HG03175 (cell line): ENCODE measurements at regions not wholly inside any gene's neighbourhood (a gene's known extent, or its start where the extent isn't known, plus 50 kb on each side); places are given as distances from the start of the nearest gene placed in this dataset.
"Not testable (repeated sequence)": the region's sequence is repeated elsewhere in the genome, so short reads cannot be mapped to it uniquely, and the experiment has no call there.

Experiments
- ATAC-seq: cut with Tn5 transposase; IDR thresholded peaks from one replicate; pipeline ENCODE4 v1.9.1; 2021; ENCODE audit warnings: mild to moderate bottlenecking, moderate library complexity; ENCODE audit not compliant: unreplicated experiment

DNA sequence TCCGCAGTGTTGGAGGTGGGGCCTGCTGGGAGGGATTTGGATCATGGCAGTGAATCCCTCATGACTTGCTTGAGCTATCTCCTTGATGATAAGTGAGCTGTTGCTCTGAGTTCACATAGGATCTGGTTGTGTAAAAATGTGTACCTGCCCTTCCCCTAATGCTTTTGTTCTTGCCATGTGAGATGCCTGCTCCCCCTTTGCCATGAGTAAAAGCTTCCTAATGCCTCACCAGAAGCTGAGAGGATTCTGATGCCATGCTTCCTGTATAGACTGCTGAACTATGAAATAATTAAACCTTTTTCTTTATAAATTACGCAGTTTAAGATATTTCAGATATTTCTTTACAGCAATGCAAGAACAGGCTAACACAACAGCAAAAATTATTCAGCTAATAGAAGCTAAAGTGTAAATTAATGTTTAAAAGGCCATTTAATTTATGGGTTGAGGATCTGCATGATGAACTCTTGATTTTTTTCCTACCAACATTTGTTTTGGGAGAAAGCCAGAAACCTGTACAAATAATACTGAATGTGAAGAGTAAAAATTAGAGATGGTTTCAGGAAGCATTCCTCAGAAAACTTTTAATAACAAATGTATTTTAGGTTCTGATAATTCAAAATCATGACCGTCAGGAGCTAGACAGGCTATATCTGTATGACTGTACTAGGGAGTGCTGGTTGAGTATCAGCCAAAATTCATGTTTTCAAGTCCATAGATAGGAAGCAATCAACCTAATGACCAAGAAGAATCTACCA, 177.5 kb upstream of the GRIA4 start:
- no peak for ATAC-seq

DNA sequence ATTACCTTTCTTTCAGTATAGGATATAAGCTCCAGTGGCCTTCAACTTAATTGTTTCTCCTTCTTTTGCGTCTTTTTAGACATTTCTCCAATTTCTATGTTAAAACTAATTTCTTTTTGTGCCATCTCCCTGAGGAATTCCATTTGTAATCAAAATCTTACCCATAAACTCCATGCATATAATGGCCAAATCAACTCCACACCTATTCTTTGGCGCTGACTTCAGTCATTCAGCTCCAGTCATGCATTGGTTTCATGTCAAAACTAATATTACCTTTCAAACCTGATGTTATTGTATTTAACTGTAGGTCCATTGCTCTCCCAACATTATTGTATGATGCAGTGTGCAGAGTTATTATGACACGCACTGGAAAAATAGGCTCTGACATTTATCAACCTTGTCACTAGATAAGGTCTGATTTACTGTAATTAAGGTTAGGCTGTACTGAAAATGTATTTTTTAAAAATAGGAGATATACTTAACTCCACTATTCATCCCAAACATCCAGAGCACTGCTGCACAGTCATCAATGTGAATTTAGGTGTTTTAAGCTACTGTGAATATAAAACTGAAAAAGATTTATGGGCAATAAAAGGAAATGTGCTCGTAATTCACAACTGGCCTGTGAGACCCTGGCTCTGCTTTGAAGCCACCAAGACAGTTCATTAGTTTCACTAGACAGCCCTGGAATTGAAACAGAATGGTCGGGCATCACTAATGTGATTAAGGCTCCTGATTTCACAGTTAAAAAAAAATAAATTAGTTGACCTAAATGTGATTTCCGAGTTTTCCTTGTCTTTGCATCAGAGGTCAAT, 180.6 kb upstream of the GRIA4 start:
- ATAC-seq = no peak

DNA sequence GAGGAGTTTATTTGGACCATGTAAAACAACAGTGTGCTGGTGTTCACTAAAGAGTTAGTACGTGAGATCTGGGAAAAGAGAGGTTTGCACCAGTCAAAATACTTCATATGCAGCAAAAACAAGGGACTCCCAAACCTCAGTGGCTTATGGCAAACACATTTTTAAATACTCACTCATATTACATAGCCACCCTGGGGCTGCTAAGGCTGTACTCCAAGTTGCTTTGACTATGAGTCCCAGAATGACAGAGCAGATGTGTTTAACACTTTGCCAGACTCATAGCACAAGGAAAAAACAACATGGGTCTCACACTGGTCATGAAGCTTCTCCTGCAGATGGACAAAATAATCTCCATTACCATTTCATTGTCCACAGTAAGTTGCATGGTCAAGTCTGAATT, 202.8 kb upstream of the GRIA4 start:
- no peak for ATAC-seq

DNA sequence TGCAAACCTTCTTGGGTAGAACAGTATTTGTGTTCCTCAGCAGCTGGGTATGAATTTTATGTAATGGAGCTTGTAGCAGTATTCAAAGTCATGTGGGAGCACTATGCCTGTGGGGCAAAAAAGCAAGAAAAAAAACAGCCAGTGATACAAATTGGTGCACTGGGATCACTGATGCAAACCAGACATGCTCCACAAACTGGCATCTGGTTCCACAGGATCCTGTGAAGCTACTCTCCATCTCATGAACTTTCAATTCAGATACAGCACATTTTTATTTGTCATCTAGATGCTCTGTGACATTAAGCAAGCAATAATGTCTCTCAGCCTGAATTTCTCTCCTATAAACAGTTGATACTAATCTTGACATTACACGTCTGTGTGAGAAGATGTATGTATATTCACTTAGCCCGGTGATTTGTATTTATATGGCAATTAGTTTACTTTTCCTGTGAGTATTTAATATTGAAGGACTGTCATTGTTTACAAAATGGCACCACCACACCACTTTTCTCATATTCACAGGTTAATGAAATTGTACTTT, 208.5 kb upstream of the GRIA4 start:
- no peak for ATAC-seq

DNA sequence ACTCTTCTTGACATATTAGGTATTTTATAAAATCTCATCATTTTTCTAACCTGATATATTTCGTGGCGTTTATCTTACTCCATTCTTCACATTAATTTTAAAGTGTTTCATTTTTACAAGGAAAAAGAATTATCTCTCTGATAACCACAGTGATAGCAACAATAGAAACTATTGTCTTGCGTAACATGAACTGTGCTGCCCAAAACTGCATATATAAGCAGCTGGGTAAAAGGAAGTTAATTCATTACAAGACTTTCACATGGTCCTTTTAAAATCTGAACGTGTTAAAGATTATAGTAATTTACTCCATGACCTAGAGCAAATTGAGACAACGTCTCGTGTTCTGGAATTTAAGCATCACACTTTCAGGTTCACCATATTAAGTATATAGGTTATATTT, 210.4 kb upstream of the GRIA4 start:
- no peak for ATAC-seq

DNA sequence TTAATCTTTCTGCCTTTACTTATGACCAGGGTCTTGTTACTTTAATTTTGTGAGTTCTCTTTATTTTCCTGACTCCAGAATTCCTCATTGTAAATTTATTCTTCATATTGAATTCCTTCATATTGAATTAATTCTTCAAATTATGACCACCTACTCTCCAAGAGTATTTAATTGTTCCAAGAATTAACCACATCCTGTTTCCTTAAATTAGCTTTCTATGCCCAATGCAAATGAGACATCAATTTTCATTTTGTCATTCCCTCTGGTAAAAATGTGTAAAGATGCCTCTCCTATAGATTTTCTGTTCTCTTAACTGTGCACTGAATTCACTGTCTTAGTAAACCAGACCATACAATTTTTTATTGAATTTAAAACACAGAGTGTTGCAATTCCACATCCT, 211.2 kb upstream of the GRIA4 start:
- no peak for ATAC-seq

DNA sequence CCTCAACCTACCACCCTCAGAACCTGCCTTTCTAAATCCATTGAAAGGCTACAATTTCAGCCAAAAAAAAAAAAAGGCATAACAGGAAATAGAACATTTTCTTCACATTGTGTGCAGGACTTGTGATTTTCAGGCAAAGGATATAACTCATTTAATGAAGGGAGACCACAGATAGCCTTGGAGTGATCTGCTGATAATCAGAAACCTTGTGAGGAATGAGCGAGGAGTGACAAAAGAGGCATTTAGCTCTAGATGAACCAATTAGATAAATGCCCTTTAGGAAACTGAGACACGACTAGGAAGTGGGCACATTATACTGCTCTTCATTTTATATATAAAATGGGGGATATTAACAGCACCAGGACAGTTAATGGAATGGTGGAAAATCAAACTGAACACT, 216.5 kb upstream of the GRIA4 start:
- no peak for ATAC-seq

DNA sequence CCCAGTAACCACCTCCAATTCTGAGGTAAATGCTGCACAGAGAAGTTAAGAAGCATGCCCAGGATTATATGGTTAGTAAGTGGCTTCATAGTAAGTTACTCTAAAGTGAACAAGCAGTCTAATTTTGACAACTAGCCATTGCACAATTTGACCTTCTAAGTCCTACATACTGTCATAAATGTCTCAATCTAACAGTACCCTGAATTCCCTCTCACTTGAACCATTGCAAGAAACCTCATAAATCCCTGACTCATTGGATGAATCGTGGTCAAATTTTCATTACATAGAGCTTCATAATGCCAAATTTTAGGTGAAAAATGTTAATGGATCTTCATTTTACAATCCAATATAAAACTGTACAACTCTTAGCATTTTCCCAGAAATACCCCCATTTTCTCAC, 217.3 kb upstream of the GRIA4 start:
- ATAC-seq = no peak

DNA sequence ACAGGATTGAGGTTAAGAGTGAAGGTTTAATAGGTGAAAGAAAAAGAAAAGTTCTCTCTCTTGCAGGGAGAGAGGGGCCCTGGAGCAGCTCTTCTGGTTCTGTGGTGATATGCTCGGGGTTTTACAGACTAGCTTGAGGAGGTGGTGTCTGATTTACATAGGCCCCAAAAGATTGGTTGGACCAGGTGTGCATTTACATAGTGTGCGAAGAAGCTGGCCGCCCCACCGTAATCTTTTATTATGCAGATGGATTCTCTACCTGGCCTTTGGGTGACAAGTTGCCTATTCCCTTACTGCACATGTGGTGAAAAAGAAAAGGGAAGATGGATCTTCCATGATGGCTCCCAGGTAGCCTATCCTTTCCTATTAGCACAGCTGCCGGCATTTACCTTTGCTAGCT, 219.9 kb upstream of the GRIA4 start:
- ATAC-seq = no peak

DNA sequence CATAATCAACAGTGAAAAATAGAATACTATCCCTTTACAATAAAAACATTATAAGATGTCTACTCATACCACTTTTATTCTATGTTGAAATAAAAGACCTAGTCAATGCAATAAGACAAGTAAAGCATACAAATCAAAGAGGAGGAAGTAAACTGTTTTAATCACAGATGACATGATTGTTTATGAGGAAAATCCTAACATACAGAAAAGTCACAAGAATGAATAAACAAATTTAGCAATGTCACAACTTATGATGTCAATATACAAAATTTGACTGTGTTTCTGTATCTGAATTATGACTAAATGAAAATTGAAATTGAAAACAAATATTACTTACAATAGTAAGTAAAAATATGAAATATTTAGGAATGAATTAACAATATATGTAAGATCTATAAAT, 221.9 kb upstream of the GRIA4 start:
- no peak for ATAC-seq

DNA sequence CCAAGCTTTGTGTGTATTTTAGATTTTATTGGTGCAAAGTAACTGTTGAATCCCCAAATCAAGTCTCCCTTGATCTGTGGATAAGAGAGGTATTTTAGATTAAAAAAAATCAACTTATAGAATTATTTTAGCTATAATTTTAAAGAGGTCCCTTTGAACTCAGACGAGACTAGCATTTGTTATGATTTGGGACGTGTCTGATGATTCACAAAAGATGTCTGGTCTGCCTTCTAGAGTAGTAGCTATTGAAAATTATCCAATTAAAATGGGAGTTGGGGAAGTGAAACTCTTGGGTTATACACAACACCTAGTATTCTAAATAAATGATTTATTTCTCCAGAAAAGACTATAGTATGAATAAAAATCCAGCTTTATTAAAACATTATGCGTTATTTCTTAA, 227.9 kb upstream of the GRIA4 start:
- ATAC-seq = no peak

DNA sequence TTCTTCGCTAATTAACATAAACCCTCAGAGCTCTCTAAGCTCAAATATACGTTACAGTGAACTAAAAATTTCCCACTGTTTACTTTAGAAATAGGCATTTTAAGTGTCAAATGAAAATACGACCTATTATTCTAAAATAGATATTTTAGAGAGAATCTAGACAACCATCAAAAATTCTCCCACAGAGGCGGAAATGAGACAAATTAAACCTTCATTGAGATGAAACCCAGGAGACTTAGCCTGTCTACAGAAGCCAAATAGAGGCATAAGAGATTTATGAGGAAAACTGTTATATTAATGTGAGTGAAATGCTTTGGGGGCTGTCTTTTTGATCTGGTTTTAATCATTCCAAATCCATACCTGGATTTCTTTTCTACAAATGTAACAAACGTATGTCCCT, 232.0 kb upstream of the GRIA4 start:
- no peak for ATAC-seq

DNA sequence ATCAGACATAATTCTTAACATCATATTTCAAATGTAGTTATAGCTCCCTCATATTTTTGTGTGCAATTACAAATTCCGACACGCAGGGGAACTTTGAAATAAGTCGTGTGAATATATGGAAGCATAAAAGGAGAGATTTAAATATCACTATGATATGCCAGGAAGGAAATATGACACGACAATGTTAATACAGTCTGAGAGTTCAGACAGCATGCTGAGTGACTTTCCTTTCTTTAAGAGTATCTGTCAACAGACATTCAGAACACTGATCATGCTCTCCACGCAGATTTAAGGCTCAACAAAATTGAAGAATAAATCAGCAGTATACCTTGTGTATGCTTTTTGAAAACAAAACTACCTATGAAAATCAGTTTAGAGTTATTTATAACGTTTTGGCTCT, 232.6 kb upstream of the CARD18 start:
- no peak for ATAC-seq

DNA sequence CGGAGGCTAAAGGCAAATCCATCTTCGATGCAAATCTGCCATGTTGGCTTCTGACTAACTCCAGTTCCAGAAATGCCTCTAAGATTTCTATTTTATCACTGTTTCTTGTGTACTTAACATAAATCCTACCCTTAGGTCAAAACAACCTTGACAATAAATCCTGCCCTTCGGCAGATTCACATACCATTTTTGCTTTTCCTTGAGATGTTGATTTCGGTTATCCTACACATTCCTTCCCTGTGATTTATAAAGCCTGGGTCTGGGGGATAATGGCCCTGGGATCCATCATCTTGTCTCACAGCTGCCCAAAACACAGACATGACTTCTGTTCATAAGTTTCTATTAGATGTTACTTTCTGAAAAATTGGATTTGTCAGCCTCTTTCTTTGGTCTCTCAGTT, 231.7 kb upstream of the CARD18 start:
- ATAC-seq = no peak

DNA sequence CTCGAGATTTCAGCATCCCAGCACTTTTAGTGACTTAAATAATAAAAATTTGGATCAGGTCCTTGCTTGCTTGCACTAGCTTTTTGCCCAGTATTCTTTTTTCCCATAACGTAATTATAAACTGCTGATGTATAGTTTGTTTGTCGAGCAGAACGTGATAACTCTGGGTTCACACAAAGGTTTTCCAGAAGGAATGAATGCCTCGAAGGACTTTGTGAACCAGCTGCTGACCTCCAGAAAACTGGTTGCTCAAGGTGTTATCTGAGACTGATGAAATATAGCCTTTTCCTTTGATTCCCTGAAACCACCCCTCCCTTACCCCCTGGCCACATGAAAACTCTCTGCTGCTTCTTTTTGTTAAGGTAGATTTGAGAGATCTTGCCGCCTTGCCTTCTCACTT, 229.1 kb upstream of the CARD18 start:
- ATAC-seq = no peak

DNA sequence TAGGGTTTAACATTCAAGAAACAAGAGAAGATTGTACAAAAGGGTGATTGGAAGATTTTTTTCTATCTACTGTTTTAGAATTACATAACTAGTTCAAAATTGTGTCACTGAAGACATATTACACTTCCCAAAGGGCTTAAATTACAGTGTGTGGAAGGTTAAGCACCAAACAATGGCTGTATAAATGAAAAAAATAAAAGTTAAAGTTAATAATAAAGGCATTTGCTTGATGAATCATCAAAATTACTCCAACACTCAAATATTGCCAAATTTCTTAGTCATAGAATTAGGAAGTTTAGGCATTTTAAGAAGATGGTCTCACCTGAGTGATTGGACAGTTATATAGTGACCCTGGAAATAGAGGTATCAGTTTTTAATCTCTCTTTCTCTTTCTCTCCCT, 227.6 kb upstream of the CARD18 start:
- ATAC-seq = no peak

DNA sequence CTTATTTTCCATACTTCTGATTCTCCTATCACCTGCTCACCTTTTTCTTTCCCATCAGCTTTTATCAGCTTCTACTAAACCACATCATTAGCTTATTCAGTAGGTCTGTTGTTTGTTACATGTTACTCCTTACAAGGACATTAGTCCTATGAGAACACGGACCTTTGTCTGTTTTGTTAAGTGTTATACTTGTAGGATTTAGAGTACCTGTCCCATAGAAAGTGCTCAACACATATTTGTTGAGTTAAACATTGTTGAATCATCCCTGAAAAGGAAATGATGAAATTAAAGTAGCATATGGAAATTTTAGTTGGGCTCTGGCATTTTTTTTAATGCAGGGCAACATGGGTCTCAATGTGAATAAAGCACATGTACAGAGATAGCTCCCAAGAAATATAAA, 222.1 kb upstream of the CARD18 start:
- ATAC-seq = no peak

DNA sequence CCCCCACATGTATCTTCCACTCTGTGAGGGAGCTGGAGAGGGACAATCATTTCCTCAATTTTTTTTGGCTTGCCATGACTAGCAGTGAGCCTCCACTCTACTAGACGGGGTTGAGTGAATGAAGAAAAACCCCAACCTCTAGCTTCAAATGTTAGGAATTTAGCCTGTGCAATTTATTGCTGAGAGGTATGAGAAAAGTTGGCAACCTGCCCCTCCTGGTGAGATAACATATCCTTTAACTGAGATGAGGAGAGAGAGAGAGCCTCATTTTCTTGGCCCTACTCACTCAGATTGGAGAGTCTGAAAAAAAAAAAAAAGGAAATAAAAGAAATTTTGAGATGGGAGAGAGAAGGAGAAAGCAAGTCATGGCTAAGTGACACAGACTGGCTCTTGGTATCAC, 218.2 kb upstream of the CARD18 start:
- ATAC-seq = no peak

DNA sequence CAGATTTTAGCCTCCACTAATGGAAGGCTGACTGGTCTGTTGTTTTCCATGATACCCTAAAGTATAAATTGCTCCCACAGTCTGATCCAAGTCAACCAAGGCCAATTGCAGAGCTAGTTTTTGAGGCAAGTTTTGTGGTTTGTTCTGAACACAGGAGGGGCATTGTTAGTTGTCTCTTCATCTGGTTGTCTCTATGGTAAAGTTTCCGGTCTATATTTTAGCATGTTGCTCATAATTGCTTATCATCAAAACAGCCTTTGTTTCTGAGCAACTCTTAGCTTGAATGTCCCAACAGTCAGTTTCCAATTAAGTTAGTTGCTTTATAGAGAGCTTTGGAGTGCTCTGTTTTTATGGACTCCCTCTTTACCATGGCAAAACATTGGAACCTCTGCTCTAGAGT, 217.6 kb upstream of the CARD18 start:
- no peak for ATAC-seq

DNA sequence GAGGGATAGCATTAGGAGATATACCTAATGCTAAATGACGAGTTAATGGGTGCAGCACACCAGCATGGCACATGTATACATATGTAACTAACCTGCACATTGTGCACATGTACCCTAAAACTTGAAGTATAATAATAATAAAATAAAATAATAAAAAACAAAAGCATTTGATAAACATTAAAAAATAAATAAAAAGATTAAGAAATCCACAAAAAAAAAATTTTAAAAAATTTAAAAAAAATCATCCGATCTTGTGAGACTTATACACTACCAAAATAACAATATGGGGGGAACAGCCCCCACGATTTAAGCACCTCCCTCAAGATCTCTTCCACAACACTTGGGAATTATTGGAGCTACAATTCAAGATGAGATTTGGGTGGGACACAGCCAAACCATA, 210.3 kb upstream of the CARD18 start:
- not testable (repeated sequence) for ATAC-seq

DNA sequence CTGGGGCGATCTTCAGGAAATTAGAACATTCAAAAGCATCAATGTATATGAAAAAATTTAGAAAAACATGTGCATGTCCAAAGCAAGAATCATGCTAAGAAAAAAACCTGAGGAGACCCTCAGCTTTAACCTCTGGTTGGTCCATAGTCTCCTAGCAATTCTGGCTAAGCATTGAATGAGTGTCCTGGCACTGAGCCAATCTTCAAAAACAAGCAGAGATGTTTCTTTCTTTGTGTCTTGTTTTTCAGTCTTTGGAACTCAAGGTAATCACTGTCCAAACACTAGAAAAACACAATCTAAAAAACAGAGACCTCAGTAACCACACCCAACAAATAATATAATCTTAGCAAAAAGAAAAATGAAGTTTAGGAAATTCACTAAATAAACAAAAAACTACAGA, 205.4 kb upstream of the CARD18 start:
- no peak for ATAC-seq

DNA sequence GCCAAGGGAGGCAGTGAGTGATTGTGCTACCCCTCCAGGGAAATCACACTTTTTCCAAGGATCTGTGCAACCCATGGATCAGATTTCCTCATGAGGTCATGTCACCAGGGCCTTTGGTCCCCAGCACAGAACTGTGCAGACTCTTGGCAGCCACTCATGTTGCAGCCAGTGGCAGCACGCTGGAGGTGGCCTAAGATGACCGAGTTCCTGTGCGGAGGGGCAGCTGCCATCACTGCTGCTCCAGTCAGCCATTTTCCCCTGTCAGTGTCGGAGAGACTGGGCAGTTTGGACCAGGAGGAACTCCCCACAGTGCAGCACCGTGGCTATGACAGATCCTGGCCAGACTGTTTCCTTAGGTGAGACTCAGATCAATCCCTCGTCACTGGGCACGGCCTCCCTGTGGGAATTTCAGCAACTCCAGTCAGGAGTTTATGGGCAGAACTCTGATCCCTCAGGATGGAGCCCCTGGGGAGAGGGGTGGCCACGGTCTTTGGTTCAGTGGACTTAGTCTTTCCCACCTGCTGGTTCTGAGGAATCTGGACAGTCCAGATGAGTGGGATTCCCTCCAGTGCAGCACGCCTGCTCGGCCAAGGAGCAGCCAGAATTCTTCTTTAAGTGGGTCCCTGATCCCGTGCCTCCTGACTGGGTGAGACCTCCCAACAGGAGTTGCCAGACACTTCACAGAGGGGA, 194.6 kb upstream of the CARD18 start:
- ATAC-seq = no peak
